Activated CD4-positive, alpha-beta T cell treated with anti-CD3 and anti-CD28 coated beads, Interleukin-10, Interleukin-2, amounts not matched to agents 100 ng/mL and 50 ng/mL, durations not matched to agents 16 hours and 8 hours (primary cell): ENCODE measurements at regions not wholly inside any gene's neighbourhood (a gene's known extent, or its start where the extent isn't known, plus 50 kb on each side); places are given as distances from the start of the nearest gene placed in this dataset.
A peak's percentile ranks its signal among the peaks of the same experiment; 100 is the strongest.
"Not testable (repeated sequence)": the region's sequence is repeated elsewhere in the genome, so short reads cannot be mapped to it uniquely, and the experiment has no call there.

Experiments
- DNase-seq: peaks from one replicate; pipeline ENCODE4 v3.0.0-alpha.2; 2020

DNA sequence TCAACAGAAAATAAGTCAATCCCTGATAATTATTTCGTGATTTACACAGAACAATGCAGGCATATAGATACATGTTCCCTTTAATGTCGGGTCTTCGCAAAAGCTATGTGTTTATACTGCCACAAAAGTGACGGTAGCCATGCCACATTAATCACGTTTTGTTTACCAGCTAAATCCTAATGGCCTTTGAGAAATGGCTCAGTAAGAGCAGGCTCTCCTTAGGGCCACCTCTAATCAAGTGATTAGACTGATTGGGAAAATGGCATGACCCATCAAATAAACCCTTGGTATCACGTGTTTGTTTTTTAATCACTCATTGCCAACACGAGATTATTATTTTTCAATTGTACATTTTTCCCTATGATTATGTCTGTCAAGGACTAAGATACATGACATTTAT lies 102.0 kb upstream of the USP25 start:
- no peak for DNase-seq

- DNase-seq, result no peak
Observed at GRCh38 chr21:15631342-15631741, 98.4 kb upstream of the USP25 start.

- not testable (repeated sequence) for DNase-seq
Observed at GRCh38 chr21:15634541-15634940, 95.2 kb upstream of the USP25 start.

- no peak for DNase-seq
Observed at GRCh38 chr21:15638856-15639549, 90.8 kb upstream of the USP25 start.

- DNase-seq, result not testable (repeated sequence)
Observed at GRCh38 chr21:15640113-15640512, 89.7 kb upstream of the USP25 start.

DNA sequence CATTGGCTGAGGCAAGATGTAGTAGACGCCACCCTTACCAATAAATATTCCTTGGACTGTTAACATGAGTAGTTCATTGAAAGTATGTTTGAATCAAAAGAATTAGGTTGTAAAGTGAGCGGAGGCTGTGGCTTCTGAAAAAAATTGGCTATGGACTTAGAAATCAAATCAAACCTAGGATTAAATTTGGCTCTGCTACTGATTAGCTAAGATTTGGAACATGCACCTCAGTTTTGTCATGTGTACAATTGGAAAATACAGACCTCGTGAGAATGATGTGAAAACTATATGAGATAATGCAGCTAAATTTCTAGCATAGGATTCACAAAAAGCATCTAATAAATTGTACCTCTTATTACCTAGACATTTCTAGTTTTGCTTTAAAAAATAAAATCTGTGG lies 85.3 kb upstream of the USP25 start:
- DNase-seq, result no peak

DNA sequence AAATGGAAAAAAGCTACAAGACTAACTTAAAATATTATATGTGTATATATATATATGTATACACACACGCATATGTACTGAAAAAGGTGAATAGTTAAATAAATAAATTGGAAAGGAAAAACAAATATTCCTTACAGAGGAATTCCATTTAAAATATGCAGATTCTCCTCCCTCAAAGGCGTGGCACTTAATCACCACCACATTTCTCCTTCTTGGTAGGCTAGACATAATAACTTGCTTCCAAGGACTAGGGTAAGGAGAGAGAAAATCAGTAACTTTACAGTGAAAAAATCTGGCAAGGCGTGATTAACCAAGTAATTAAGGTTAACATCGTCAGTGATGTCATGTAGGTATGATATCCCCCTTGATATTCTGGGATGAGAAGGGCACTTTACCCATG lies 84.0 kb upstream of the USP25 start:
- no peak for DNase-seq

- DNase-seq, result no peak
Observed at GRCh38 chr21:15650735-15651134, 79.0 kb upstream of the USP25 start.

DNA sequence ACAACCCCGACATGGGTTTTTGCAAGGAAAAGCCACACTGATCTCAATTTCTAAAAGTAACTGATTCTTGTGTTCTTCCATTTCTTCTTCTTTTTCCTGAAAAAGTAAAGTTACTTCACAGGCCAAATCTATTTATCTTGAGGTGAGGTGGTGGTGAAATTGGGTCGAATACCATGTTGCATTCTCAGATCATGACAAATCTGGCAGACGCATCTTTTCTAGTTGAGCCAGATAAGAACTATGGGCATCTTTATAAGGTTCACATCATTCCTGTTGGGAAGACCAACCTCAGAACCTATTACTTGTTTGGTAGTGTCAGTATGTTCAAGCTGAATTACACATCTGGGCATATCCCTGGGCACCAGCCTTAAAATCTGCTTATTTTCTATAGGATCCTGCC lies 78.6 kb upstream of the USP25 start:
- no peak for DNase-seq

- DNase-seq, result no peak
Observed at GRCh38 chr21:15653710-15654109, 76.1 kb upstream of the USP25 start.

GRCh38 chr21:15654171-15654570 lies 75.6 kb upstream of the USP25 start:
- DNase-seq, result no peak

DNA sequence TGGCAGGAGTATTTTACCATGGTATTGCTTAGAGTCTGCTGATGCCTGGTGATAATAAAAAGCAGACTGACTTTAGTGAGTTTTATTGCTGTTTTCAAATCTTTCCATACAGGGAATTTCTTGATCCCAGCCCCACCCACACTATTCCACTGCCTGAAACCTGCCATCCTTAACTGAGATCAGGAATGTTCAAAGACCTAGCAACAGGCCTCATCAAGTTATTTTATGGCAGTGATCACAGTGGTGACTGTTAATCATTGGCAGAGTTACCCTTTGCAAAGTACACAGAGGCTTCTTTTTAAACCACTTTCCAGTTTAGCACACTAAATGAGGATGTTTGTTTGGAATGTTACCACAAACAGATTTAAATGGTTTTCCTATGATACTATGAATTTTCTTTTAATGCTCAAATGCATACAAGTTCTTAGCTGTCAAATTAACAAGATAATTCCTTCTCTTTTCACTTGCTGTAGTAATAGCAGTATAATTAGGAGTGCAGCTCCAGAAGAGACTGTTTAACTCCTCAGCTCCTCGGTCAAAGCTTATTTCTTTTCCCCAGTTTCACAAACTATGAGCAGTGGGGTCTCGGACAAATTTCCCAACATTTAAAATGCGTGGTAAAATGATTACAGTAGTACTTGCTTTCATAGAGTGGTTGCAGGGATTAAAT lies 69.9 kb upstream of the USP25 start:
- DNase-seq, result no peak

GRCh38 chr21:15660423-15660804 lies 69.4 kb upstream of the USP25 start:
- no peak for DNase-seq

- no peak for DNase-seq
Observed at GRCh38 chr21:15667010-15667409, 62.8 kb upstream of the USP25 start.

DNA sequence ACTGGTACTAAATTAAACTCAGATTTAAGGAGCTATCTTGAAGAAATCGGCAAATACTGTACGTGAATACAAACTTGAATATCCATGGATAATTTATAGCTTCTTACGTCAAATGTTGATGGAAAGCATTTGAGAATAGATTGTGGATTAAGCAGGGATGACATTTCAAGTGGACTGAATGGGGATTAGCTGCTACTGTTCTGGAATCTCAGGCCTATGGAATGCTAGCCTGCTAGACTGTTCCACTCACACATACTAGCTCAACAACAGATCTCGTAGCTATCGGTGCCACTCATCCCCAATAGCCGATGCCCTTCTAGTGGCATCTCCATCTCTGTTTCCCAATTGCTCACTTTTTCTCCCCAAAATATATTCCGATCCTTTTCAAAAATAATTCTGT lies 62.0 kb upstream of the USP25 start:
- DNase-seq, result no peak

DNA sequence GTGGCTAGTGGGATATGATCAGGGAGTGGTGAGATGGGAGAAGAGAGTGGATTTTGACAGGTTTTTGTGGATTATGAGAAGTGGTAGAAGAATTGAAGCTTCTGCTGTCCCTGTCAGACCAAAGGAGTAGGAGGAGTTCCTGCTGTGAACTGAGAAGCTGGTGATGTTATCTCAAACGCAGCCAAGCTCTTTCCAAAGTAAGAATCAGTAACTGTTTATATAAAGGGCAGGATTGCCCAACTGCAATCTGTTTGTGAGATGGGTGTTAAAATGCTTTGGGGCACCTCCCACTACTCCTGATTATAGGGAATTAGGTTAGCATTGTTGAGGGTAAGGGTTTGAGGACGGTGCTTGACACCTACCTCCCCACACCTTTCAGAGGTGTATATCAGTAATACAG lies 60.5 kb upstream of the USP25 start:
- no peak for DNase-seq

- DNase-seq, result peak; percentile 4
Observed at GRCh38 chr21:15671188-15671587, 58.6 kb upstream of the USP25 start.

GRCh38 chr21:15672578-15672977 lies 57.2 kb upstream of the USP25 start:
- not testable (repeated sequence) for DNase-seq

- DNase-seq, result no peak
Observed at GRCh38 chr21:15676935-15677334, 52.8 kb upstream of the USP25 start.

- no peak for DNase-seq
Observed at GRCh38 chr21:15679630-15680029, 50.2 kb upstream of the USP25 start.
